HS-5 (cell line): ENCODE measurements at regions not wholly inside any gene's neighbourhood (a gene's known extent, or its start where the extent isn't known, plus 50 kb on each side); places are given as distances from the start of the nearest gene placed in this dataset.
"Not testable (repeated sequence)": the region's sequence is repeated elsewhere in the genome, so short reads cannot be mapped to it uniquely, and the experiment has no call there.

Experiments used
- DNase-seq: peaks from one replicate; pipeline ENCODE4 v3.0.0-alpha.2; 2012; ENCODE audit warnings: low read depth

DNA sequence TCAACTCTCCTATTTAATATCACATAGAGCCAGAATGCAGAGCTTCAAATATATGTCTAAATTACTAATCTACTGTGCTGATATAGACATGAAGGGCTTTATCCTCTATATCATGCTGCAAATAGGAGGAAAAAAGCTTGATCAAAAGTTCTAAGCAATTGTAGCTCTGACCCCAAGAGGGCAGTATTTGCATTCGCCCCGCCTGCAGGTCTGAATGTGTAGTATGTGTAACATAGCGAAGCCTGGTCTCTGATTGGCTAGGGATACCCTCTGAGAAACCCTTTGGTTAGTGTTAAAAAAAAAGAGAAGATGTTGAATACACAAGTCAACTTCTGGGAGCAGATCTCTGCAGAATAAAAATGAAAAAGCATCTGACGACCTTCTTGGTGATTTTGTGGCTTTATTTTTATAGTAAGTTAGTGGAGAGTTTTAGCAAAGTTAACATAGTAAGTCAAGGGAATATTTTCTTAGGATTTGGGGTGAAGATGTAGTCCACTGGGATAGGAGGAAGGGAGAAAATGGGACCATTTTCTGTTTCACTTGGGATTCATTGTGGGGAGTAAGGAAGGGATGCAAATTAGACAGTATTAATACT is 151.6 kb upstream of the OR4E1 start:
- DNase-seq, result no peak

DNA sequence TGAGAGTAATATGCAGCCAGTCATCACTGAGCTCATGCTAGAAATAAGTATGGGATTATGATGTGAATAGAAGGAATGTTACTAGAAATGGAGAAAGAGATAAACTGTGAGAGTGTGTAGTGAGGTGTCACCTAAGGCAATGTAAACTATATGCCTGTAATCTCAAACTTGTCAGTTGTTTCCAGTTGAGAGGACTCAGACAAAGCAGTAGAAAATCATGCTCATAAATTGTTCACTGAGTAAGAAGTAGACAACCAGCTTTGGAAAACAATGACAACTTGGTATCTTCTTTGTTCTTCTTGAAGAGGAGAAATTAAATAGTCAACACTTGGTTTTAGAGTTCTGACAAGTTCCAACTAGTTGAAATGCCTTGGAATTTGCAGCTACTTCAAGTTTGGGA is 148.5 kb upstream of the OR4E1 start:
- DNase-seq, result no peak

DNA sequence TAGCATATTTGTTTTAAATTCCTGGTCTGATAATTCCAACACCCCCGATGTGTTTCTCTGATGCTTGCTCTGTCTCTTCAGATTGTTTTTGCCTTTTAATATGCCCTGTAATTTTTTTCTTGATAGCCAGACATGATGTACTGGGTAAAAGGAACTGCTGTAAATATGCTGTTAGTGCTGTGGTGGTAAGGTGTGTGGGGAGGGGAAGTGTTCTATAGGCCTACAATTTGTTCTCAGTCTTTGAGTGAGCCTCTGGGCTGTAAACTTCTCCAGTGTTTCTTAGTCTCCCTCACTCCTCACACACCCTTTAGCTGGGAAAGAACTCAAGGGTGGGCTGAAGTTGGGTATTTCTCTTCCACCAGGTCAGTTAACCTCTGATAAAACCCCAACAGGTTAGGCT is 147.0 kb upstream of the OR4E1 start:
- no peak for DNase-seq

DNA sequence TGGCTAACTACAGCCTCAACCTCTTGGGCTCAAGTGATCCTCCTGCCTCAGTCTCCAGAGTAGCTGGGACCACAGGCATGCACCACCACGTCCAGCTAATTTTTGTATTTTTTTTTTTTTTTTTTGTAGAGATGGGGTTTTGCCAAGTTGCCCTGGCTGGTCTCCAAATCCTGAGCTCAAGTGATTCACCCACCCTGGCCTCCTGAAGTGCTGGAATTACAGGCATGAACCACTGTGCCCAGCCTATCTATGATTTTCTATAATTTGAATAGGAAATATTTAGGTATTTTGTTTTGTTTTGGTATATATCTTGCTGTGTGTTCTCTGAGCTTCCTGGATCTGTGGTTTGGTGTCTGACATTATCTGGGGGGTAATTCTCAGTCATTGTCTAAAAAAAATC is 146.3 kb upstream of the OR4E1 start:
- not testable (repeated sequence) for DNase-seq

DNA sequence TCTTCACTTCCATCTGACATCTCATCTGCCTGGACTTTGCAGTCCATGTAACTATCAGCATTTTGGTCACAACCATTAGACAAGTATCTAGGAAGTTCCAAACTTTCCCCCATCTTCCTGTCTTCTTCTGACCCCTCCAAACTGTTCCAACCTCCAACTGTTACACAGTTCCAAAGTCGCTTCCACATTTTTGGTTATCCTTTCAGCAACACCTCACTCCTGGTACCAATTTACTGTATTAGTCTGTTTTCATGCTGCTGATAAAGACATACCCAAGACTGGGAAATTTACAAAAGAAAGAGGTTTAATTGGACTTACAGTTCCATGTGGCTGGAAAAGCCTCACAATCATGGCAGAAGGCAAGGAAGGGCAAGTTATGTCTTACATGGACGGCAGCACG is 143.4 kb upstream of the OR4E1 start:
- not testable (repeated sequence) for DNase-seq

DNA sequence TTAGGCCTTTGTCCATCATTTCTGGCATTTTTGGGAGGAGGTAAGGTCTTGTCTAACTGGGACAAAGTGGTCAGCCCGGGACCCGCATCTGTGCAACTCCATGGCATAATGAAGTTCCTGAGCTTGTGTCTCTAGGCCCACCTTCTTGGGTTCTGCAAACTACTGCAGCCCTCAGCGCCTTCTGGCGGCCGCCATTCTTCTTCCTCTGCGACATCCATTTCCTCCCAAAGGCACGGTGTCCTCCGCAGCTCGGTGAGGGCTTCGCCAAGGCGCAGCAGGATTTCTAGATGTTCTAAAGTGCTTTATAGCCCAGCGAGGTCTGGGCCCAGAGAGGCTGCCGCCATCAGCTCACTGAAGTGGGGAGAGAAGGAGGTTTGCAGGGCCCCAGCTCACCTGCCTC is 134.4 kb upstream of the OR4E1 start:
- DNase-seq, result no peak

DNA sequence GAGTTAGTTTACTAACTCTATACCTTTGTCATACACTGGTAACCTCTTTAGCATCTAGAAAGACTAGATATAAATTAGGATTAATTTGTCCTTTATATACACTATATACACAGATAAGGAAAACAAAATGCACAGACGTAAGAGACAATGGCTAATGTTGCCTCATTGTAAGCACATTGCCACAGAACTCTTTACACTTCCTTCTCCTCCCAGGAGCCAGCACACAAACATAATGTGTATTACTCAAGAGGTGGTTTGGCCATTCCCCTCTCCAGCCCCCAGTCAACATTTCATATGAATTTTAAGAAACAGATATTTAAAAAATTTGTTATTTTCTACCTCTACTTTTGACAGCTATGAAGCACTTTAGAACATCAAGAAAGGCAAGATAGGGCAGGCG is 131.4 kb upstream of the OR4E1 start:
- DNase-seq, result no peak

DNA sequence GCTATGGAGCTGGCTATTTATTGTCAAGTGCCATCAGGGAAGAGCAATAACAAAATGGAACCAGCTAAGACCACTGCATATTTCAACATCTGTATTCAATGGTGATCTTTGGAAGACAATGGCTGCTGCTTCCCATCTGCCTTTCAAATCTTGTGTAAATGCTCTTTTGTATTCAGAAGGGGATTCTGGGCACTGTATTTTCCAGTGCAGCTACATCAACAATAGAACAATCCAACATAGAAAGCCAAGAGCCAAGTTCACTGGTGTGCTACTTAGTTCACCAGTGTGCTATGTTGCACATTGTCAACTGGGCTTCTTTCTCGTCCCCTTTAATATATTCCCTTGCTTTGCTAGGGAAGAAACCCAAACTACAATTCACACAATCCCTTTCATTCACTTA is 128.8 kb upstream of the OR4E1 start:
- DNase-seq, result no peak

DNA sequence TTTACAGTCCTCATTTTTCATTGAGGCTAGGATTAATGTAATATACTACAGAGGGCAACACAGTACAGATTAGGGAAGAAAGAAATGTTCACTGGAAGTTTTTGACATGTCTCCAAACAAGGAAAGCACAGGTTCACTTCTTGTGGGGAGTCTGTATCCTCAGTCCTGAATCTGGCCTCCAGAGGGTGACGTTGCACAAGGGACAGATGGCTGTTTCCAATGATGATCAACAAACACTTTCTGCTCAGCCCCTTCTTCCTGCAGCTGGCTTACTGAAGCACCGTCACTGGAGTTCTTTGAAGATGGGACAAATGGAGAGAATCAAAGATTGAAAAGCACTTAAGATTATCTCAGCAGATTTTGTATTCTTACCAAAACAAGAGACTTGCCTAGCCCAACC is 123.3 kb upstream of the OR4E1 start:
- DNase-seq, result no peak

DNA sequence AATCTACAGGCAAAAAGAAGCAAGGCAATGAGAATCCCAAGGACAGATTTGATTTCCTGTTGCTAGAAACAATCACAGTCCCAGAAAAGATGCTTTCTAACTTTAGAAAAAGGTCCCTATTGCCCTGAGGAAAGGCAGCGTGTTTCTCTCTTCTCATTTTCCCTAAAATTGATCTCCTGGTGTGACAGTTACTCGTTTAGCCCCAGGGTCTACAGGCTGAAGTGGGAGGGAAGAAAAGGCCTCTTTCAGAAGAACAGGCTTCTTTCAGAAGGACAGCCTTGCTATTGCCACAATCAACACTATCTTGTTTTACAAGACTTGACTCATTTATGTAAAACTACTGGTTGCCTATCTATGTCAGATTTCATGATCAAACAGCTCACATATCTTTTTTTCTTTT is 121.8 kb upstream of the OR4E1 start:
- DNase-seq, result no peak

DNA sequence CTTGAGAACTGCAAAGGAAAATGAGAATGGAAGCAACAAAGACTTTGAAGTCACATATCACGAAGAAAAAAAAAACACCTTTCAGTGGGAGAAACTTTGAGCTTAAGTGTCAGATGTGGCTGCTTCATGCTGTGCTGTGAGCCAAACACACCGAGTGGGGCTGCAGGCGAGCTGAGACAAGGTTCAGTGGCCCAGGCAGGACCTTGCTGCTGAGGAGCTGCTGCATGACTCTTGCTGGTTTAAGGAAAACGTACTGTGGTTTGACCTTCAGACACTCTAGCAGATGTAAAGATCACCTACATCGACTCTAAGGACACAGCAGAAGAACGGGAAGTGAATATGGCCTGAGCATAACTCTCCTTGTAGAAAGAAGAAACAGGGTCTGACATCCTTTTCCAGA is 118.1 kb upstream of the OR4E1 start:
- no peak for DNase-seq

DNA sequence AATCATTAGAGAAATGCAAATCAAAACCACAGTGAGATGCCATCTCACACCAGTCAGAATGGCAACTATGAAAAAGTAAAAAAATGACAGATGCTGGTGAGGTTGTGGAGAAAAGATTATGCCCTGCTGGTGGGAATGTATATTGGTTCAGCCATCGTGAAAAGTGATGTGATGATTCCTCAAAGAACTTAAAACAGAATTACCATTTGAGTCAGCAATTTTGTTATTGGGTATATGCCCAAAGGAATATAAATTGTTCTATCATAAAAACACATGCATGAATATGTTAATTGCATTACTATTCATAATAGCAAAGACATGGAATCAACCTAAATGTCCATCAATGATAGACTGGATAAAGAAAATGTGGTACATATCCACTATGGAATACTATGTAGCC is 115.1 kb upstream of the OR4E1 start:
- DNase-seq, result not testable (repeated sequence)

DNA sequence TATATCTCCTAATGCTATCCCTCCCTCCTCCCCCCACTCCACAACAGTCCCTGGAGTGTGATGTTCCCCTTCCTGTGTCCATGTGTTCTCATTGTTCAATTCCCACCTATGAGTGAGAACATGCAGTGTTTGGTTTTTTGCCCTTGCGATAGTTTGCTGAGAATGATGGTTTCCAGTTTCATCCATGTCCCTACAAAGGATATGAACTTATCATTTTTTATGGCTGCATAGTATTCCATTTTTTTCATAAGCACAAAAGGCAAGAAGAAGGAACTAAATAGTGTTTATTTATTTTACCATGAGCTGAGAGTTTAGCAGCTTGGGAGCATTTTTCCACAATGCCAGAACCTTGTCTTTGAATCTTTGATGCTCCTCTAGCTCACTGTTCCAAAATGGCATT is 113.6 kb upstream of the OR4E1 start:
- DNase-seq, result not testable (repeated sequence)

DNA sequence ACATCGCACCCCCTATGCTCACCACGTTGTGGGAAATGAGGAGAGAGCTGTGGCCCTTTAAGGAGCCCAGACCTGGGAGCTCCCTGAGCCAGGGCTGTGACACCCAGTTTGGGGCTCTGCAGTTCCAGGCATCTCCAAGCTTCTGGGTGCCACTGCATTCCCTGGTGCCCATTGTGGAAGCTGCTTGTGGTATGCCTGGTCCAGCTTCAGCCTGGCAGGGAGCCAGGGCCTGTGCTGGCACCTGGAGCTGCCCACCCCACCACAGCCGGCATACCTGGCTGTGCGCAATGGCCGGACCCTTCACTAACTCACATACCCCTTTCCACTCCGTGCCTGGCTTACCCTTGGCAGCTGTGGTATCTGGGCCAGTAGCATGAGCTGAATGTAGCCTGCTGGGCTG is 107.9 kb upstream of the OR4E1 start:
- no peak for DNase-seq

DNA sequence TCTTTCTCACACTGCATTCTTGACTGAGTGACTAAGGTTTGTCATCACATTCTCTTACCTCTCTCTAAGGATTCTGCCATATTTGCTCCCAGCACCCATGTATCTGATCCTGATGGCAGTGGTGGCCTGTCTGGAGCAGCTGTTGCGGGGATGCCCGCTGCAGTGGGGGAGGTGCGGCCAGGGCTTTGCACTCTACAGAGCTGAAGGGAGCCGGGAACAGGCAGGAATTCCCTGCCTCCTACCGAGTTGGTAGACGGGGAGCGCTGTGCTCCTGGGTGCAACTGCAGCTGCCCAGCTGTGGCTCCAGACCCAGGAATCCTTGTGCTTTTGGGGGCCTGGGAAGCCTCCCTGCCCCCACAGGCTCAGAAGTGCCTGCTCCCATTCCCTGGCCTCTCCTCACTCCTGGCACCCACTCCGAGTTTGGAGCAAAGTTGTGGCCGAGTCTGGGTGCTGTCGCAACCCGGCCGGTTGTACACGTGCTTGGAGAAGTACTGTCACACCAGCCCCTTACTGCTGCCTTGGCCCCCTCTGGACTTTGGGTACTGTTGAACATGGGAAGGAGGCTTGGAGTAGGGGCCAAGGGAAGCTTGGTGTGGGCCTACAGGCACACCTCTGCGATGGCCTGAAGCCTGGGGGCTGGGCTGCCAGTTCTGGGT is 106.9 kb upstream of the OR4E1 start:
- no peak for DNase-seq

DNA sequence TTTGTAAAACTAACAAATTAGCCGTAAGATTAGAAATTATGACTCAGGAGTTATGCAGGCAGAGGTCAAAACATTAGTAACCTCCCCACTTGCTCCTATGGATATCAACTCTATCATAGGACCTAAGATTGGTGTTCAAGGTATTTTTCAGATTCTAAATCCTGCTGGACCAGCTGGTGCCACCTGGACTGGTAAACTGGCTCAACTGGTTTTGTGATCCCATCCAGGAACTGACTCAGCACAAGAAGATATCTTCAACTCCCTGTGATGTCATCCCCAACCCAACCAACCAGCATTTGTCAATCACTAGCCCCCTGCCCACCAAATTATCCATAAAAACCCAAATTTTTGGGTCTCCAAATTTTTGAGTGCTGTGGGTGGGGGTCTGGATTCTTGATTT is 98.1 kb upstream of the OR4E1 start:
- DNase-seq, result no peak

DNA sequence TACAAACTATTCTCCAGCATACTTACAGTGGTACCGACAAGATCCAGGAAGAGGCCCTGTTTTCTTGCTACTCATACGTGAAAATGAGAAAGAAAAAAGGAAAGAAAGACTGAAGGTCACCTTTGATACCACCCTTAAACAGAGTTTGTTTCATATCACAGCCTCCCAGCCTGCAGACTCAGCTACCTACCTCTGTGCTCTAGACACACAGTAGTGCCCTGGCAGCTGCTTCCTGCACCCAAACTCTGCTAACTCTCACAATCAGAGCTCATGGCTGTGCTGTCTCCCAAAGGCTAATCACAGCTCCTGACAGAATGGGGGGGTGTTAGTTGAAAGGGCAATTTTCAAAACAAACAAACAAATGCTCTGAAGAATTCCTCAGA is 95.2 kb upstream of the OR4E1 start:
- no peak for DNase-seq

DNA sequence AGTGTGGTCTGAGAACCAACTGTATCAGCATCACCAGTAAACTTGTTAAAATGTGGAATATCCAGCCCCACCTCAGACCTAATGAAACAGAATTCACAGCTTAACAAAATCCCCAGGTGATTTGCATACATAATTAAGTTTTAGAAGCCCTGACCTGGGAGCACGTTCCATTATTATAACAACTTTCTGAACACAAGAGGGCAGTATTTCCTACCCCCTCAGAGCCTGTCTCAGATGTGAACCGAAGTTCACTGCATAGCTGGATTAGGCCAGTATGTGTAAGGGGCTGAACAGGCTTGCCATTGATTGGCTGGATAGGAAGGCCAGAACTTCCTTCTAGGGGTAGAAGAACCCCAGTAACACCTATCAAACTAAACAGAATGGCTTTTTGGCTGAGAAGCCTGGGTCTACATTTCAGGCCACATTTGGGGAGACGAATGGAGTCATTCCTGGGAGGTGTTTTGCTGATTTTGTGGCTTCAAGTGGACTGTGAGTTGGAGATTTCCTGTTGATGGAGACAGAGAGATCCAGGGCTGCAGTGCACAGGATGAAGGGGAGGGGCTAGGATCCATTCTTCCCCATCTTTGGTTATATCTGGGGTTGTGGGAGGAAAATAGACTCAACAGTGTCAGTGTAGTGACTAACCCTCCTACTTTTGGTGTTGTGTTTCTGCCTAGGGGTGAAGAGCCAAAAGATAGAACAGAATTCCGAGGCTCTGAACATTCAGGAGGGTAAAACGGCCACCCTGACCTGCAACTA is 94.7 kb upstream of the OR4E1 start:
- no peak for DNase-seq

DNA sequence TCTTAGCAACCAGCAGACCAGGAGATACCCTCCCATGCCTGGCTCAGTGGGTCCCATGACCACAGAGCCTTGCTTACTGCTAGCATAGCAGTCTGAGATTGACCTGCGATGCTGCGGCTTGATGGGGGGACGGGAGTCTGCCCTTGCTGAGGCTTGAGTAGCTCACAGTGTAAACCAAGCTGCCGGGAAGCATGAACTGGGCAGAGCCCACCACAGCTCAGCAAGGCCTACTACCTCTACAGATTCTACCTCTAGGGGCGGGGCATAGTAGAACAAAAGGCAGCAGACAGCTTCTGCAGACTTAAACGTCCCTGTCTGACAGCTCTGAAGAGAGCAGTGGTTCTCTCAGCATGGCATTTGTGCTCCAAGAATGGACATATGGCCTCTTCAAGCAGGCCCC is 86.7 kb upstream of the OR4E1 start:
- DNase-seq, result not testable (repeated sequence)

DNA sequence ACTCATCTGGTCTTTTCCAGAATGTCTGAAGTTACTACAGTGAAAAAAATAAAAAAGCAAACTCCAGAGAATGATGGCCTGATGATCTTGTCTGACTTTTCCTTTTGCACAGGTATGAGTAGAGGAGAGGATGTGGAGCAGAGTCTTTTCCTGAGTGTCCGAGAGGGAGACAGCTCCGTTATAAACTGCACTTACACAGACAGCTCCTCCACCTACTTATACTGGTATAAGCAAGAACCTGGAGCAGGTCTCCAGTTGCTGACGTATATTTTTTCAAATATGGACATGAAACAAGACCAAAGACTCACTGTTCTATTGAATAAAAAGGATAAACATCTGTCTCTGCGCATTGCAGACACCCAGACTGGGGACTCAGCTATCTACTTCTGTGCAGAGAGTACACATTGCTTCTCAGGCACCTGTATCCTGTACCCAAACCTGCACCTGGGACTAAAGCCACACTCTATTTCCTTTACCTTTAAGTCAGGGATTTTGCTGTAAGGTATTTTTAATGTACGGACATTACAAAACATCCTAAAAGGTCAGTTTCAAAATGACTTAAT is 75.8 kb upstream of the OR4E1 start:
- DNase-seq, result no peak

DNA sequence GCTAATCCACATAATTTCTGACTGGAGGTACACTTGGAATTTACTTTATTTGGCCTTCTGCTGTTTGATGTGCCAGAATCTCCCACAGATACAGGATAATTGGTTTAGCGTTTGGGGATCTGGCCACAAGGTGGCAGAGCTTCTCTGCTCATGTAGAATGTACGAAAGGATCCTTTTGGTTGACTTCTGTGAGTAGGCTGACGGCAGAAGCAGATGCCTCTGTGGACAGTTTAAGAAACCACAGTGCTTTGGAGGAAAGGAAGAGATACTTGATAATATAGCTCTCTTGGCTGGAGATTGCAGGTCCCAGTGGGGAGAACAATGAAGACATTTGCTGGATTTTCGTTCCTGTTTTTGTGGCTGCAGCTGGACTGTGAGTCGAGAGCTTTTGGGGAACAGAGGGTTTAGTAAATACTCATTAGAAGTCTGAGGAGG is 75.3 kb upstream of the OR4E1 start:
- peak; percentile 9 for DNase-seq

DNA sequence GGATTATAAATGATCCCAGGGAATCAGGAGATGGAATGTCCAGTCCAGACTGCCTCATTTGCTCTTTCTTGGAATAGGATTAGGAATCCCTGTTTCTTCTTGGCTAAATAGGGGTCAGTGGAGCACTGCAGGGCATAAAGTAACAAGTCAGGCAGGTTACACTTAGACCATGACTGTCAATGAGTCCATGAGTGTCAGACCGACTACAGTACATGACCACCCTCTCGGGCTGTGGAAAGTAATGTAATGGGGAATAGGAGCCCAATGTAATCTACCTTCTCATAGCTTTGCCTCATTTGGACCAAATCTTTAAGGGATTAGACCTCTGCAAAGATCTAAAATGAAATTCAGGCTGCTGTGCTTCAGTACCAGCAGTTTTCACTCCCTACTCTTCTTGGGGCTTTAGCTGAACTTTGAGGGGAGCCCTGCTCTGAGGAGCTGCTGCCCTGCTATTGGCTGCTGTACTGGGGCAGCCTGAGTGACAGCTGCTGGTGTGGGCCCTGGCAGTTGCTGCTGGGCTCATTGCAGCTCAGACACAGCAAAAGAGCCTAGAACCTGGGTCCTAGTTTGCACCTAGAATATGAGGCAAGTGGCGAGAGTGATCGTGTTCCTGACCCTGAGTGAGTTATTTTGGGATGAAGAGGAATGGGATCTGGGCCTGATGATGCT is 62.2 kb upstream of the OR4E1 start:
- DNase-seq, result no peak

DNA sequence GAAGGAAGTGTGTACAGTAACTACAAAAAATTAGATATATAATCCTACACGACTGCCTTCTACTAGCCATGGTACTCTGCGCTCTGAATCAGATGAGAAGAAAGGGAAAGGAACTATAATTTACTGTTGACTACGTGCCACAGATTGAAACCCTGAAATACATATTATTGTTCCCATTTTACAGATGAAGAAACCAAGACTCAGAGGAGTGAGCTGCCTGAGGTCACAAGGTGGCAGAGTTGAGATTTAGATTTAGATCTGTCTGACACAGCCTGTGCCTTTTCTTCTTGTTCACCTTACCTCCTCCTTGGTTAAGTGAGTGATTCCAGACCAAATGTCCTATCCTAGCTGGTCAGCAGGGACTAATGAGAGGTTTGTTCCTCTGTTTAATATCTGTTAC is 61.6 kb upstream of the OR4E1 start:
- no peak for DNase-seq
